Activated CD8-positive, alpha-beta T cell treated with anti-CD3 and anti-CD28 coated beads for 36 hours (primary cell): ENCODE measurements at regions not wholly inside any gene's neighbourhood (a gene's known extent, or its start where the extent isn't known, plus 50 kb on each side); places are given as distances from the start of the nearest gene placed in this dataset.

Experiments used
- ATAC-seq: fragments of 200-7000 bp; cut with Tn5 transposase; one replicate; pipeline ENCODE4 v1.10.0; 2021; ENCODE audit warnings: mild to moderate bottlenecking, moderate library complexity
- CTCF ChIA-PET: fragments of 350-600 bp; sonication (Branson Sonifier 250); formaldehyde crosslinking; loops from one replicate; lab custom pipeline; 2021; ENCODE audit warnings: antibody characterized with exemption; lab: Charles Lee
- POLR2A ChIA-PET: fragments of 350-600 bp; sonication (Branson Sonifier 250); formaldehyde crosslinking; loops from one replicate; lab custom pipeline; 2021; ENCODE audit warnings: antibody characterized with exemption; lab: Charles Lee
- DNase-seq: peaks from one replicate; pipeline ENCODE4 v3.0.0-alpha.2; 2020
- H3K27ac Mint-ChIP-seq: one replicate; pipeline ENCODE4 v1.8.0; 2021; ENCODE audit warnings: mild to moderate bottlenecking, mixed read lengths
- H3K27me3 Mint-ChIP-seq: one replicate; pipeline ENCODE4 v1.8.0; 2021; ENCODE audit warnings: mixed read lengths
- H3K36me3 Mint-ChIP-seq: one replicate; pipeline ENCODE4 v1.8.0; 2021; ENCODE audit warnings: low read depth, mixed read lengths
- H3K4me1 Mint-ChIP-seq: one replicate; pipeline ENCODE4 v1.8.0; 2021; ENCODE audit warnings: low read depth, mixed read lengths
- H3K4me3 Mint-ChIP-seq: one replicate; pipeline ENCODE4 v1.8.0; 2021; ENCODE audit warnings: mild to moderate bottlenecking, moderate library complexity, mixed read lengths
- H3K9me3 Mint-ChIP-seq: one replicate; pipeline ENCODE4 v1.8.0; 2021; ENCODE audit warnings: mixed read lengths
- intact Hi-C: fragments of 100-400 bp; cut with micrococcal nuclease; formaldehyde crosslinking; loops from one replicate; pipeline ENCODE4 v1.10.0; 2022
- TF ChIP-seq, protein P1 (sequence below): fragments of 200-600 bp; IDR thresholded peaks from one replicate; pipeline ENCODE4 v1.8.0; 2022; ENCODE audit warnings: antibody characterized with exemption, mild to moderate bottlenecking

- TF ChIP-seq, protein P1, sequence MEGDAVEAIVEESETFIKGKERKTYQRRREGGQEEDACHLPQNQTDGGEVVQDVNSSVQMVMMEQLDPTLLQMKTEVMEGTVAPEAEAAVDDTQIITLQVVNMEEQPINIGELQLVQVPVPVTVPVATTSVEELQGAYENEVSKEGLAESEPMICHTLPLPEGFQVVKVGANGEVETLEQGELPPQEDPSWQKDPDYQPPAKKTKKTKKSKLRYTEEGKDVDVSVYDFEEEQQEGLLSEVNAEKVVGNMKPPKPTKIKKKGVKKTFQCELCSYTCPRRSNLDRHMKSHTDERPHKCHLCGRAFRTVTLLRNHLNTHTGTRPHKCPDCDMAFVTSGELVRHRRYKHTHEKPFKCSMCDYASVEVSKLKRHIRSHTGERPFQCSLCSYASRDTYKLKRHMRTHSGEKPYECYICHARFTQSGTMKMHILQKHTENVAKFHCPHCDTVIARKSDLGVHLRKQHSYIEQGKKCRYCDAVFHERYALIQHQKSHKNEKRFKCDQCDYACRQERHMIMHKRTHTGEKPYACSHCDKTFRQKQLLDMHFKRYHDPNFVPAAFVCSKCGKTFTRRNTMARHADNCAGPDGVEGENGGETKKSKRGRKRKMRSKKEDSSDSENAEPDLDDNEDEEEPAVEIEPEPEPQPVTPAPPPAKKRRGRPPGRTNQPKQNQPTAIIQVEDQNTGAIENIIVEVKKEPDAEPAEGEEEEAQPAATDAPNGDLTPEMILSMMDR = no peak
- no peaks in the 10 kb centered on the region for H3K36me3 Mint-ChIP-seq
- ChIA-PET CTCF (no interaction called here), POLR2A (no interaction called here)
- no peaks in the 10 kb centered on the region for H3K4me1 Mint-ChIP-seq
- no peak overlapping the region for H3K27ac Mint-ChIP-seq
- no peaks in the 10 kb centered on the region for H3K27me3 Mint-ChIP-seq
- DNase-seq (no peak), ATAC-seq (no peak)
- intact Hi-C loops = no loop called here
- H3K9me3 Mint-ChIP-seq = peaks cover 3% of the 10 kb centered on the region
- no peak overlapping the region for H3K4me3 Mint-ChIP-seq
These were observed 353.7 kb downstream of the GASK1B start for GRCh38 chr4:157818946-157819692.

DNA sequence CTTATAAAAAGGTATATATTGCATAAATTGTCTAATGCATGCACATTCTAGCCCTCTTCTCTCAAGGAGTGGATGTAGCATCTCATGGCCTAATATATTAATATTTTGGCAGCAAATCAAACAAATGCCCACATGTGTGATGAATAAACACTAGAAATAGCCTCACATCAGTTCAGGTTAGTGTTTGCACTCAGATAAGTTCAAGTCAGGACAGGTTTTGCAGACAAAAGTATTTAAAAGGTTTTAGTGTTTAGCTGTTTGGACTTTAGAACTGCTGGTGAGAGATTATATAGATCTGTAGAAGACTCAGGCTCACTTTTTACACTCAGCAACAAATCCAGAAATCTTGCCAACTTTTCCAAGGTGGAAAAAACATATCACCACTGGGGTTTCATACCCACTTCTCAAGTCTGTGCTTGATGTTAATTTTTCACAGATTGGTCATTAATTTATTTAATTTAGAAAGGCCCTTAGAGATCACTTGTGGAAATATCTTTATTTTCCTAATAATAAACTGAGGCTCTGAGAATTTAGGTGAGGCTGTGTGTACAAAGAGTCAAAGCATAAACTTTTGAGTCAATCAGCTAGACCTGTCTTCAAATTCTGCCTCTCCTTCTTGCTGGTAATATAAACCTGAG is 362.6 kb downstream of the GASK1B start:
- Mint-ChIP-seq H3K36me3 (no peaks in the 10 kb centered on the region), H3K9me3 (peaks cover 1% of the 10 kb centered on the region), H3K4me1 (no peaks in the 10 kb centered on the region), H3K27ac (no peak overlapping the region), H3K27me3 (no peaks in the 10 kb centered on the region), H3K4me3 (no peak overlapping the region)
- ATAC-seq (no peak), DNase-seq (no peak)
- intact Hi-C loops = no loop called here
- CTCF ChIA-PET = no interaction called here
- POLR2A ChIA-PET = no interaction called here
- TF ChIP-seq, protein P1 = no peak

DNA sequence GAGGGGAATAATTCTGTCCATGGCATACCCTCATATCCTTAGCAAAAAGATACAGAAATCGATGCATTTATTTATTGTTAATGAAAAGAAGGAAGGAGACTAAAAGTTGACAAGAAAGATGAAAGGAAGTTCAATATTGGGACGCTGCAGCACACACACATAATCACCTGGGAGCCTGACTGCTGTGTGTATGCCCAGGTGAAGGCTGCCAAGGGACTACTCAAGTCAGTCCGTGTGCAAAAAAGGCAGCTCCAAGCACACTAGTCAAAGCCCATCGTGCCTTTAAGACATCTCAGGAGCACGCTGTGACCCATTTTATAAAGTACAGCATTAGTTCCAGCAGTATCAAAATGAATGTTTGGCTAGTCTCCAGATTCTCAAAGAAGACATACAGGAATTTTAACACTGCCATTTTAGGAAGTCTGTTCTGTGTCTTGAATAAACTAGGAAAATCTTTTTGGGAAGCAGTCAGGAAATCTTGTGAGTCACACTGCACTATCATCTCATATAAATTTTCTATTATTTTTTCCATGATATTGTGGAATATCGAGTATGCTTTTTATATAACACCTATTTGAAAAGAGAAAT is 363.9 kb downstream of the GASK1B start:
- no peaks in the 10 kb centered on the region for H3K27me3 Mint-ChIP-seq
- no peak overlapping the region for H3K4me3 Mint-ChIP-seq
- no peaks in the 10 kb centered on the region for H3K36me3 Mint-ChIP-seq
- POLR2A ChIA-PET = no interaction called here
- intact Hi-C loops = no loop called here
- peaks cover 1% of the 10 kb centered on the region for H3K9me3 Mint-ChIP-seq
- ATAC-seq (no peak), DNase-seq (no peak)
- TF ChIP-seq, protein P1 = no peak
- CTCF ChIA-PET = no interaction called here
- no peaks in the 10 kb centered on the region for H3K4me1 Mint-ChIP-seq
- no peak overlapping the region for H3K27ac Mint-ChIP-seq

DNA sequence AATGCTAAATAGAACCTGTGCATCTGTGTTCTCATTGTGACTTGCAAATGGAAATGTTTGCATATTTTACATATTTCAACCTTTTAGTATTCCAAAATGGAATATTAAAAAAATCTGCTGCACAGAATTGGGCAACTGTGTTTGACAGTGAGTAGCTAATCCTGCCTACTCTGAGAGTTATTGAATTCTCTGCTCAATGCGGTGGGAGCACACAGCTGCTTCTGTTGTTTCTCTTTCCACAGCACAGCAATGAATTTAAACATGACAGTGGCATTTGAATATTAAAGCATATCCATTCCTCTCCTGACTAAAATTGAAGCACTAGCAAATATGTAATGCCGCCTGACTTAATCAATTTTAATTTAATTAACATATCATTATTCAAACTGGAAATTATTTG is 366.6 kb downstream of the GASK1B start:
- ChIA-PET CTCF (interaction anchor here (1.1 kb wide), 1 partner anchor 37 kb away, joined by 3 read pairs; no protein-coding TSS in a partner anchor), POLR2A (no interaction called here)
- Mint-ChIP-seq H3K27me3 (no peaks in the 10 kb centered on the region), H3K9me3 (peaks cover 1% of the 10 kb centered on the region), H3K36me3 (no peaks in the 10 kb centered on the region), H3K4me1 (no peaks in the 10 kb centered on the region), H3K27ac (no peak overlapping the region), H3K4me3 (no peak overlapping the region)
- intact Hi-C loops = no loop called here
- ATAC-seq (no peak), DNase-seq (no peak)
- TF ChIP-seq, protein P1 = no peak

GRCh38 chr4:157804986-157805385 is 367.8 kb downstream of the GASK1B start:
- Mint-ChIP-seq H3K27ac (no peak overlapping the region), H3K9me3 (peaks cover 1% of the 10 kb centered on the region), H3K4me3 (no peak overlapping the region), H3K36me3 (no peaks in the 10 kb centered on the region), H3K27me3 (no peaks in the 10 kb centered on the region), H3K4me1 (no peaks in the 10 kb centered on the region)
- ATAC-seq (no peak), DNase-seq (no peak)
- intact Hi-C loops = no loop called here
- ChIA-PET CTCF (no interaction called here), POLR2A (no interaction called here)
- TF ChIP-seq, protein P1 = no peak
